B cell (primary cell): ENCODE measurements at regions not wholly inside any gene's neighbourhood (a gene's known extent, or its start where the extent isn't known, plus 50 kb on each side); places are given as distances from the start of the nearest gene placed in this dataset.

Experiments used
- CTCF ChIP-seq: fragments of 200-600 bp; IDR thresholded peaks from one replicate; pipeline ENCODE4 v1.8.0; 2022; ENCODE audit warnings: antibody characterized with exemption, mild to moderate bottlenecking
- EZH2 ChIP-seq: IDR thresholded peaks from 2 replicates; pipeline ENCODE4 v1.6.1; 2012; ENCODE audit warnings: borderline replicate concordance, low read depth, mild to moderate bottlenecking, moderate library complexity, low read length; ENCODE audit not compliant: insufficient read depth, poor library complexity, severe bottlenecking

- TF ChIP-seq CTCF, result no peak
- TF ChIP-seq EZH2, result no peak
These were observed 372.7 kb upstream of the PTGER4 start for GRCh38 chr5:40306869-40307487.
